ENCODE measurements at regions not wholly inside any gene's neighbourhood (a gene's known extent, or its start where the extent isn't known, plus 50 kb on each side); places are given as distances from the start of the nearest gene placed in this dataset.

DNA sequence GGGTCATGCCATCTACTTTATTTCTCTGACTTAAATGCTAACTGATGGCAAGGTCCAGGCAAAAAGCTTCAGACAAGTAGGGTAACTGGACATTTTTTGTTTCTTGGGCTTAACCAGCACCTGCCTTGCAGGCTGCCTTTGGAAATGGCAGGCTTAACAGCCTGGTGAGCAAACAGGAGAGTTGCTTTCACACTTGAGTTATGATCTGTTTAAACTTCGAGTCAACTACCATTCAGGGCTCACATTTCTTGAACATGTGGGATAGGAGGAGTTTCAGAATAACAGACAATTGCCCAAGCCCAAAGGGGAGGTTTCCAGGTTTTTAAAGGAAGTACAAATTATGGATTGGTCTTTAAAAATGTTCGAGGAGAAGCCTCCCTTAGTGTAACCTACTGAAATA lies 724.6 kb upstream of the SORCS1 start:
- no peak overlapping the region for H3K4me3 ChIP-seq (ENCODE audit: insufficient read depth, low read length, poor library complexity, severe bottlenecking)
- H4K20me1 ChIP-seq (ENCODE audit: low read depth, low read length): no peaks in the 10 kb centered on the region
- no peaks in the 10 kb centered on the region for H3K9me3 ChIP-seq (ENCODE audit: insufficient read depth, low read length)
- no peaks in the 10 kb centered on the region for H3K27me3 ChIP-seq (ENCODE audit: low read length)
- no peak overlapping the region for H2AFZ ChIP-seq (ENCODE audit: low read depth, low read length, severe bottlenecking)
- no peaks in the 10 kb centered on the region for H3F3A ChIP-seq (ENCODE audit: insufficient read depth)
- no peak overlapping the region for H3K9ac ChIP-seq (ENCODE audit: low read length)
- no peaks in the 10 kb centered on the region for H3K79me2 ChIP-seq (ENCODE audit: insufficient read depth, low read length)
- TF ChIP-seq, protein P1, sequence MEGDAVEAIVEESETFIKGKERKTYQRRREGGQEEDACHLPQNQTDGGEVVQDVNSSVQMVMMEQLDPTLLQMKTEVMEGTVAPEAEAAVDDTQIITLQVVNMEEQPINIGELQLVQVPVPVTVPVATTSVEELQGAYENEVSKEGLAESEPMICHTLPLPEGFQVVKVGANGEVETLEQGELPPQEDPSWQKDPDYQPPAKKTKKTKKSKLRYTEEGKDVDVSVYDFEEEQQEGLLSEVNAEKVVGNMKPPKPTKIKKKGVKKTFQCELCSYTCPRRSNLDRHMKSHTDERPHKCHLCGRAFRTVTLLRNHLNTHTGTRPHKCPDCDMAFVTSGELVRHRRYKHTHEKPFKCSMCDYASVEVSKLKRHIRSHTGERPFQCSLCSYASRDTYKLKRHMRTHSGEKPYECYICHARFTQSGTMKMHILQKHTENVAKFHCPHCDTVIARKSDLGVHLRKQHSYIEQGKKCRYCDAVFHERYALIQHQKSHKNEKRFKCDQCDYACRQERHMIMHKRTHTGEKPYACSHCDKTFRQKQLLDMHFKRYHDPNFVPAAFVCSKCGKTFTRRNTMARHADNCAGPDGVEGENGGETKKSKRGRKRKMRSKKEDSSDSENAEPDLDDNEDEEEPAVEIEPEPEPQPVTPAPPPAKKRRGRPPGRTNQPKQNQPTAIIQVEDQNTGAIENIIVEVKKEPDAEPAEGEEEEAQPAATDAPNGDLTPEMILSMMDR (IDR thresholded peaks at IDR 0.05; ENCODE audit: insufficient read depth, low read length, poor library complexity, severe bottlenecking): no peak
- TF ChIP-seq EZH2phosphoT487 (conservative IDR thresholded peaks at IDR 0.05; ENCODE audit: low read length): no peak
- no peaks in the 10 kb centered on the region for H3K36me3 ChIP-seq (ENCODE audit: low read length)
- H3K27ac ChIP-seq (ENCODE audit: low read depth, low read length): no peak overlapping the region
- no peaks in the 10 kb centered on the region for H3K9me2 ChIP-seq (replicated peaks; ENCODE audit: insufficient read depth, low read length)
- H3K4me2 ChIP-seq (ENCODE audit: low read depth, low read length, poor library complexity, severe bottlenecking): no peak overlapping the region

DNA sequence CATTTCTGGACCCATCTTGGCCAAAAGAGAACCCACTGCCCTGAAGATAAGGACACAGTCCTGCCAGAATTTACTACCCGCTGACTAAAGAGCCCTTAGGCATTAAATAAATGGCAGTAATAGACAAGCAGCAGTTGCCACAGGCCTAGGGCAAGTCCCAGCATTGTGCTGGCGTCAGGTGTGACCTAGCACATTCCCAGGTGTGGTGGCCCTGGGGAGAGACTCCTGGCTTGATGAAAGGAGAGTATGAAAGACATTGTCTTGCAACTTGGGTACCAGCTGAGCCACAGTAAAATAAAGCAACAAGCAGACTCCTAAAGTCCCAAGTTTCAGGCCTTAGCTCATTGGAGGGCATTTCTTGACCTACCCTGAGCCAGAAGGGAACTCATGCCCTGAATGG lies 715.7 kb upstream of the SORCS1 start:
- Histone ChIP-seq H4K20me1 (ENCODE audit: low read depth, low read length) (no peaks in the 10 kb centered on the region), H3K9me2 (replicated peaks; ENCODE audit: insufficient read depth, low read length) (no peaks in the 10 kb centered on the region), H3K27me3 (ENCODE audit: low read length) (no peaks in the 10 kb centered on the region), H3K9me3 (ENCODE audit: insufficient read depth, low read length) (no peaks in the 10 kb centered on the region), H3K9ac (ENCODE audit: low read length) (no peak overlapping the region), H3F3A (ENCODE audit: insufficient read depth) (no peaks in the 10 kb centered on the region), H3K79me2 (ENCODE audit: insufficient read depth, low read length) (no peaks in the 10 kb centered on the region), H2AFZ (ENCODE audit: low read depth, low read length, severe bottlenecking) (no peak overlapping the region), H3K36me3 (ENCODE audit: low read length) (no peaks in the 10 kb centered on the region), H3K27ac (ENCODE audit: low read depth, low read length) (no peak overlapping the region), H3K4me2 (ENCODE audit: low read depth, low read length, poor library complexity, severe bottlenecking) (no peak overlapping the region), H3K4me3 (ENCODE audit: insufficient read depth, low read length, poor library complexity, severe bottlenecking) (no peak overlapping the region)
- no peak for TF ChIP-seq EZH2phosphoT487 (conservative IDR thresholded peaks at IDR 0.05; ENCODE audit: low read length)

DNA sequence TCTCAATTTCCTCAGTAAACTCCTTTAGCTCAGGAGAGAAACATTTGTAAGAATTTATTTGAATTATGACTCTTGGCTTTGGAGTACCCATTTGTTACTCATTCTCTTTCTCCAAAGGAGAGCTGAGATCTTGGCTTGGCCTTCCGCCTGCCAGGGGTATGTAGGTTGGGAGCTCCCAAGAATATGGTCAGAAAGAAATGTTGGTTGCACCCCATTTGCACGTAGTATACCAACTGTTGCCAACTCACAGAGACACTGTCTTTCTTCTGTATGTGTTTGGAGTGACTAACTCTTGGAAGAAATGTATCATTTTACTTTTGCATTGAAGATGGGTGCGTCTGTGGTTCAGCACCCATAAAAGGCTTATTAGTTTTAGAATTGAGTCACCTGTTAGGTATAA lies 708.5 kb upstream of the SORCS1 start:
- Histone ChIP-seq H3K4me2 (ENCODE audit: low read depth, low read length, poor library complexity, severe bottlenecking) (no peak overlapping the region), H3K36me3 (ENCODE audit: low read length) (no peaks in the 10 kb centered on the region), H3K27ac (ENCODE audit: low read depth, low read length) (no peak overlapping the region), H3K9me3 (ENCODE audit: insufficient read depth, low read length) (no peaks in the 10 kb centered on the region), H3K9ac (ENCODE audit: low read length) (no peak overlapping the region), H3K79me2 (ENCODE audit: insufficient read depth, low read length) (no peaks in the 10 kb centered on the region), H2AFZ (ENCODE audit: low read depth, low read length, severe bottlenecking) (no peak overlapping the region), H3K27me3 (ENCODE audit: low read length) (no peaks in the 10 kb centered on the region), H3K9me2 (replicated peaks; ENCODE audit: insufficient read depth, low read length) (no peaks in the 10 kb centered on the region), H4K20me1 (ENCODE audit: low read depth, low read length) (no peaks in the 10 kb centered on the region), H3K4me3 (ENCODE audit: insufficient read depth, low read length, poor library complexity, severe bottlenecking) (no peak overlapping the region), H3F3A (ENCODE audit: insufficient read depth) (no peaks in the 10 kb centered on the region)
- TF ChIP-seq, protein P1 (IDR thresholded peaks at IDR 0.05; ENCODE audit: insufficient read depth, low read length, poor library complexity, severe bottlenecking): no peak
- no peak for TF ChIP-seq EZH2phosphoT487 (conservative IDR thresholded peaks at IDR 0.05; ENCODE audit: low read length)

DNA sequence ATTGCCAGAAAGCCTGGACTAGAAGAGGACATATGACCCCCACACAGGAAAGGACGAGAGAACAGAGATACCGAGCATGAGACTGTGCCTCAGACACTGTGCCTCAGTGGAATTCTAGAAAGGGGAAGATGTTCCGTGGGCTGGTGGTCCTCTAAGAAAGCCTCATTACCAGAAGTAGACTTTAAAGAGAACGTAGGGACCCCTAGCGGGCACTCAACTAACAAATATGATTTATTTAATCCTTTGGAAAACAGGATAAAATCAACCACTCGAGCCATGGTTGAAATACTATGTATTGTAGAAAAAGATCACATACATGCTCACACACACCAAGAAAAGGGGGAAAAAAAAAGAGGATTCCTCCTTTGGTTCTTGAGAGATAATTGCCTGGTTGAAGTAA lies 701.2 kb upstream of the SORCS1 start:
- no peaks in the 10 kb centered on the region for H3K36me3 ChIP-seq (ENCODE audit: low read length)
- no peaks in the 10 kb centered on the region for H3F3A ChIP-seq (ENCODE audit: insufficient read depth)
- H3K4me2 ChIP-seq (ENCODE audit: low read depth, low read length, poor library complexity, severe bottlenecking): no peak overlapping the region
- no peak overlapping the region for H3K27ac ChIP-seq (ENCODE audit: low read depth, low read length)
- no peaks in the 10 kb centered on the region for H3K9me2 ChIP-seq (replicated peaks; ENCODE audit: insufficient read depth, low read length)
- H3K27me3 ChIP-seq (ENCODE audit: low read length): no peaks in the 10 kb centered on the region
- TF ChIP-seq, protein P1 (IDR thresholded peaks at IDR 0.05; ENCODE audit: insufficient read depth, low read length, poor library complexity, severe bottlenecking): no peak
- TF ChIP-seq EZH2phosphoT487 (conservative IDR thresholded peaks at IDR 0.05; ENCODE audit: low read length): no peak
- H3K4me3 ChIP-seq (ENCODE audit: insufficient read depth, low read length, poor library complexity, severe bottlenecking): no peak overlapping the region
- H3K79me2 ChIP-seq (ENCODE audit: insufficient read depth, low read length): no peaks in the 10 kb centered on the region
- no peaks in the 10 kb centered on the region for H4K20me1 ChIP-seq (ENCODE audit: low read depth, low read length)
- H3K9me3 ChIP-seq (ENCODE audit: insufficient read depth, low read length): no peaks in the 10 kb centered on the region
- H3K9ac ChIP-seq (ENCODE audit: low read length): no peak overlapping the region
- no peak overlapping the region for H2AFZ ChIP-seq (ENCODE audit: low read depth, low read length, severe bottlenecking)
